Endothelial cell (in vitro differentiated cells): ENCODE measurements at regions not wholly inside any gene's neighbourhood (a gene's known extent, or its start where the extent isn't known, plus 50 kb on each side); places are given as distances from the start of the nearest gene placed in this dataset.

ENCODE experiments used
- DNase-seq: peaks from one replicate; pipeline ENCODE4 v3.0.0; 2021; ENCODE audit warnings: low spot score
- H3K27ac Mint-ChIP-seq: one replicate; pipeline ENCODE4 v1.8.0; 2021; ENCODE audit warnings: mixed read lengths, inconsistent platforms; ENCODE audit not compliant: unreplicated experiment
- H3K27me3 Mint-ChIP-seq: one replicate; pipeline ENCODE4 v1.8.0; 2021; ENCODE audit warnings: mild to moderate bottlenecking, moderate library complexity, mixed read lengths, inconsistent platforms; ENCODE audit not compliant: unreplicated experiment
- H3K36me3 Mint-ChIP-seq: one replicate; pipeline ENCODE4 v1.8.0; 2021; ENCODE audit warnings: mild to moderate bottlenecking, low read depth, mixed read lengths, inconsistent platforms; ENCODE audit not compliant: unreplicated experiment
- H3K4me1 Mint-ChIP-seq: one replicate; pipeline ENCODE4 v1.8.0; 2021; ENCODE audit warnings: mild to moderate bottlenecking, mixed read lengths, inconsistent platforms; ENCODE audit not compliant: unreplicated experiment
- H3K4me3 Mint-ChIP-seq: one replicate; pipeline ENCODE4 v1.8.0; 2021; ENCODE audit warnings: mild to moderate bottlenecking, mixed read lengths, inconsistent platforms; ENCODE audit not compliant: unreplicated experiment
- H3K9me3 Mint-ChIP-seq: one replicate; pipeline ENCODE4 v1.8.0; 2021; ENCODE audit warnings: mixed read lengths, inconsistent platforms; ENCODE audit not compliant: unreplicated experiment
- TF ChIP-seq, protein P1 (sequence below): fragments of 200-600 bp; sonication (generic); IDR thresholded peaks from one replicate; pipeline ENCODE4 v1.5.0; 2021; ENCODE audit warnings: antibody characterized with exemption; ENCODE audit not compliant: unreplicated experiment

DNA sequence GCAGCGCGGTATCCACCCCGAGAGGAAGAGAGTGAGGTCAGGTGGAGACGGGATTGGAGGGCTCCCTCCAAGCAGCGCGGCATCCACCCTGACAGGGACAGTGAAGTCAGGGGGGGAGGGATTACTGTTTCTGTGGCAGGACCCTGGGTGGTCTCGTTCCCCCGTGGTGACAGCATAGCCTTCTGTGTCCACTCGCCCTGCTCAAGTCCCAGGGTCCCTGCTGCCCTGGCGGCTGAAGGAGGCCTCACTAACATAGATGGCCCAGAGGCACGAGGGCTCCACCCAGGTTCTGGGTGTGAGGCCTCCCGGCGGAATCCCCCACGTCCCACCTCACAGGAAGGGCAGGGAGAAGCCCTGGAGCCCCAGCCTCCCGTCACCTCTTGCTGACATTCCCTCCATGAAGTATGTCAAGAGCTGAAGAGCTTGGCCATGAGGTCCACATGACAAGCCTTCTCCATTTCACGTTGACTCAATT is 636.1 kb downstream of the BRD1 start:
- H3K27me3 Mint-ChIP-seq: peaks cover 2% of the 10 kb centered on the region
- no peaks in the 10 kb centered on the region for H3K36me3 Mint-ChIP-seq
- TF ChIP-seq, protein P1, sequence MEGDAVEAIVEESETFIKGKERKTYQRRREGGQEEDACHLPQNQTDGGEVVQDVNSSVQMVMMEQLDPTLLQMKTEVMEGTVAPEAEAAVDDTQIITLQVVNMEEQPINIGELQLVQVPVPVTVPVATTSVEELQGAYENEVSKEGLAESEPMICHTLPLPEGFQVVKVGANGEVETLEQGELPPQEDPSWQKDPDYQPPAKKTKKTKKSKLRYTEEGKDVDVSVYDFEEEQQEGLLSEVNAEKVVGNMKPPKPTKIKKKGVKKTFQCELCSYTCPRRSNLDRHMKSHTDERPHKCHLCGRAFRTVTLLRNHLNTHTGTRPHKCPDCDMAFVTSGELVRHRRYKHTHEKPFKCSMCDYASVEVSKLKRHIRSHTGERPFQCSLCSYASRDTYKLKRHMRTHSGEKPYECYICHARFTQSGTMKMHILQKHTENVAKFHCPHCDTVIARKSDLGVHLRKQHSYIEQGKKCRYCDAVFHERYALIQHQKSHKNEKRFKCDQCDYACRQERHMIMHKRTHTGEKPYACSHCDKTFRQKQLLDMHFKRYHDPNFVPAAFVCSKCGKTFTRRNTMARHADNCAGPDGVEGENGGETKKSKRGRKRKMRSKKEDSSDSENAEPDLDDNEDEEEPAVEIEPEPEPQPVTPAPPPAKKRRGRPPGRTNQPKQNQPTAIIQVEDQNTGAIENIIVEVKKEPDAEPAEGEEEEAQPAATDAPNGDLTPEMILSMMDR: no peak
- DNase-seq: no peak
- H3K4me1 Mint-ChIP-seq: no peaks in the 10 kb centered on the region
- H3K4me3 Mint-ChIP-seq: no peak overlapping the region
- no peaks in the 10 kb centered on the region for H3K9me3 Mint-ChIP-seq
- no peak overlapping the region for H3K27ac Mint-ChIP-seq

DNA sequence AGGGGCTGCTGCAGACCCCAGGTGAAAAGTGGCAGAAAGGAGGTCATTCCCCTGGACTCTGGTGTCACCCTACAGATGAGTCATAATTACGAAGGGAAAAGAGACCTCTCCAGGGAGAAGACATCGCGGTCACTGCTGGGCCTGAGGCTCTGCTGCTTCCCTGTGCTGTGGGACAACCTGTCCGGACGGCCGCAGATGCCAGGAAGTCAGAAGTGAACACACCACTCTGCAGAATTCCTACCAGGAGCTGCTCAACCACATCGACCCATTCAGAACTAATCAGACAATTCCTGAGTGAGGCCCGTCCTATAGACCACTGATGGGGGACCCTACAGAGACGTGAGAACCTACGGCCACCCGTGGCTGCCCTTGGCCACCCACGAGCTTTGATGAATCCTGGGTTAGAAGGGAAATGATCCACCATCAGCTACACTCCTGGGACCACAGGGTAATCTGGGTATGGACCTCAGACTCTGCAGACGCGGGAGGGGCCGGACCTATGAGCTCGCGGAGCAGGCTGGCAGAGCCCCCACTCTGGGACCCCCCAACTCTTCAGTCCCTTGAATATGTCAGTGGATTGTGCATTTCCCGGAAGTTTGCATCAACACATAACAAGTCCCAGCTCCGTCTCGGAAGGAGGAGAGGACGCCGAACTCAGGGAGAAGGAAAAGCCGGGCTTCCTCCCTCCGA is 636.7 kb downstream of the BRD1 start:
- Mint-ChIP-seq H3K36me3 (no peaks in the 10 kb centered on the region), H3K27me3 (peaks cover 2% of the 10 kb centered on the region), H3K4me3 (no peak overlapping the region), H3K4me1 (no peaks in the 10 kb centered on the region), H3K9me3 (no peaks in the 10 kb centered on the region), H3K27ac (no peak overlapping the region)
- TF ChIP-seq, protein P1: no peak
- no peak for DNase-seq

DNA sequence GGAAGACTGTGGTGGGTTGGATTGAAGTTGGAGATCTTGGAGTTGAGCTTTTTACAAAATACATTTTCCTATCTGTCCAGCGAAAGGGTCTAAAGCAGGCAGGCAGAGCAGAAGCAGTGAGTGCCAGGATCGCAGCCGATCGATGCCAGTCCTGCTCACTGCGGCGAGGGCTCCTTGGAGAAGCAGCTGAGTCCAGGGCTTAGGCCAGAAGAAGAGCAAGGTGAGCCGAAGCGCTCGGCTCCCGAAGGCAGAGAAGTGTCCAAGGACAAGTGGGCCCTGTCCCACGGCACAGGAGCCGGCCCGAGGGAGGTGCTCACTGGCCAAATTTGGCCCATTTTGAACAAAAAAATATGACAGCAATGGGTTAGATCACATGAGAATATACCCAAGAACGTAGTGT is 637.8 kb downstream of the BRD1 start:
- no peaks in the 10 kb centered on the region for H3K4me1 Mint-ChIP-seq
- H3K27ac Mint-ChIP-seq: no peak overlapping the region
- no peaks in the 10 kb centered on the region for H3K36me3 Mint-ChIP-seq
- no peaks in the 10 kb centered on the region for H3K9me3 Mint-ChIP-seq
- DNase-seq: no peak
- TF ChIP-seq, protein P1: no peak
- peaks cover 2% of the 10 kb centered on the region for H3K27me3 Mint-ChIP-seq
- no peak overlapping the region for H3K4me3 Mint-ChIP-seq

DNA sequence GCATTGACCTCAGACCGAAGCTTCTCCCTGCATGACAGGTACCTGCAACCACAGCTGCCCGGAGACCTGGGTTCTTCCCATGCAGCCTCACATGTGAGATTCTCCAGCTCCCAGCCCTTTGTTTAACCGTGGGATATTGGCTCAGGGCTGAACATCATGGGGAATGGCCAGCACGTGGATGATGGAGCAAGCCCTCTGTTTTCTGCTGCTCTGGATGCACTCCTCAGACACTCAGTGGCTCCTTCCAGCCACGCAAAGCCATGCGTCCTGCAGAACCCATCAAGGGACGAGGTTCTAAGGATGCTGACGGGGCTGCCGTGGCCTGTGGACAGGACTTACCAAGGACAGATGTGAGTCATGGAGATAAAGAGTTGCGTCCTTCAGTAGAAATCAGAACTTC is 639.1 kb downstream of the BRD1 start:
- Mint-ChIP-seq H3K4me1 (no peaks in the 10 kb centered on the region), H3K27me3 (peaks cover 2% of the 10 kb centered on the region), H3K27ac (no peak overlapping the region), H3K36me3 (no peaks in the 10 kb centered on the region), H3K9me3 (no peaks in the 10 kb centered on the region), H3K4me3 (no peak overlapping the region)
- DNase-seq: no peak
- TF ChIP-seq, protein P1: no peak

DNA sequence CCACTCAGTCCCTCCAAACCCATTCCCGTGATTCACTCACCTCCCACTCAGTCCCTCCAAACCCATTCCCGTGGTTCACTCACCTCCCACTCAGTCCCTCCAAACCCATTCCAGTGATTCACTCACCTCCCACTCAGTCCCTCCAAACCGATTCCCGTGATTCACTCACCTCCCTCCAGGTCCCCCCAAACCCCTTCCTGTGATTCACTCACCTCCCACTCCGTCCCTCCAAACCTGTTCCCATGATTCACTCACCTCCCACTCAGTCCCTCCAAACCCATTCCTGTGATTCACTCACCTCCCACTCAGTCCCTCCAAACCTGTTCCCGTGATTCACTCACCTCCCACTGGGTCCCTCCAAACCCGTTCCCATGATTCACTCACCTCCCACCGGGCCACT is 639.6 kb downstream of the BRD1 start:
- H3K9me3 Mint-ChIP-seq: no peaks in the 10 kb centered on the region
- no peak overlapping the region for H3K27ac Mint-ChIP-seq
- H3K27me3 Mint-ChIP-seq: peaks cover 2% of the 10 kb centered on the region
- DNase-seq: no peak
- TF ChIP-seq, protein P1: no peak
- H3K4me1 Mint-ChIP-seq: no peaks in the 10 kb centered on the region
- H3K4me3 Mint-ChIP-seq: no peak overlapping the region
- no peaks in the 10 kb centered on the region for H3K36me3 Mint-ChIP-seq
